GM21381 (cell line): ENCODE measurements at regions not wholly inside any gene's neighbourhood (a gene's known extent, or its start where the extent isn't known, plus 50 kb on each side); places are given as distances from the start of the nearest gene placed in this dataset.
"Not testable (repeated sequence)": the region's sequence is repeated elsewhere in the genome, so short reads cannot be mapped to it uniquely, and the experiment has no call there.

Experiments used
- ATAC-seq: cut with Tn5 transposase; IDR thresholded peaks from one replicate; pipeline ENCODE4 v1.9.1; 2021; ENCODE audit warnings: mild to moderate bottlenecking, moderate library complexity; ENCODE audit not compliant: unreplicated experiment

DNA sequence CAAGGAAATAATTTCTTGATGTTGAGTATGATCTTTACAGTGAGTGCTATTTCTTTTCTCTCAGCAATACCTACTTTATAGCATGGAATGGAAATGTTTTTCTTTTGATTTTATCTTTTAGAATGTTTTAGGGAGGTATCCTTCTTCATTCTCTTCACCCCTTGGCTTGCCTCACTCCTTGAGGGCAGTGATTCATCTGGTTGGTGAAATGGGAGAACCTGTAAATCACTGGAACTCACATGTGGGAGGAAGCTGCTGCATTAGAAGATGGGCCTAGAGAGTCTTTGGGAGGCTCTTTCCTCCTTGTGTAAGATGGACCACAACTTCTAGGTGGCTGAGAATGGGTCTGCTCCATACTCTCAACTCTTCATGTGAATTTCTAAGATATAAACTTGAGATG, 244.8 kb upstream of the SYNCRIP start:
- no peak for ATAC-seq

DNA sequence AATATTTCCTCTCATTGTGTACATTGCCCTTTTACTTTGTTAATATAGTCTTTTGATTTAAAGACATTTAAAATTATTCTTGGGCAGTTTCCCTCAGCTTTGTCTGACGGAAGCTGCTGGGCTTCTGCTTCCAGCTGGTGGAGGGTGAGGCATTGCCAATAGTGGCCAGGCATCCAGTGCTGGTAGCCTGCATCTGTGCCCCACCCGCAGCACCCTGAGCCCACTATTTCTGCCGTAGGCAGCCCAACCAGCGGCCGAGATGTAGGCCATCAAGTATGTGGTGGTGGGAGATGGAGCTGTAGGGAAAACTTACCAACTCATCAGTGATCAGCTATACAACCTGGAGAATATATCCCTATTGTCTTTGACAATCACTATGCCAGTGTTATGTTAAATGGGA, 226.0 kb upstream of the SYNCRIP start:
- no peak for ATAC-seq

DNA sequence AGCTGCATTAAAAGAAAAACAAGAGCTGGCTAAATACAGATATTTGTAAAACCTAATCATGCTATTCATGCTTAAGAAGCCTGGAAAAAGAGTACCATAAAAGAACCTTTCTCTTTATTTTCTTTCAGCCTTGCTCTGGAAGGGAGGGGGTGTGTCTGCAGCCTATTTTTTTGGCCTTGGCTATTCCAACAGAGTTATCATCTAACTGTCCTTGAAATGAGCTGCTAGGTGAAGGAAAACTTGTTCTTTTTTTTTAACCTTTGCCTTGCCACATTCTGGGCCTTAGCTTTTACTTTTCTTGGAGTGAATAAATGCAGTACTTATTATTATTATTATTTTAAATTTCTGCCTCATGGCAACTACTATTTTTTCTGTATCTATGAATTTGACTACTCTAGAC, 224.9 kb upstream of the SYNCRIP start:
- ATAC-seq, result no peak

DNA sequence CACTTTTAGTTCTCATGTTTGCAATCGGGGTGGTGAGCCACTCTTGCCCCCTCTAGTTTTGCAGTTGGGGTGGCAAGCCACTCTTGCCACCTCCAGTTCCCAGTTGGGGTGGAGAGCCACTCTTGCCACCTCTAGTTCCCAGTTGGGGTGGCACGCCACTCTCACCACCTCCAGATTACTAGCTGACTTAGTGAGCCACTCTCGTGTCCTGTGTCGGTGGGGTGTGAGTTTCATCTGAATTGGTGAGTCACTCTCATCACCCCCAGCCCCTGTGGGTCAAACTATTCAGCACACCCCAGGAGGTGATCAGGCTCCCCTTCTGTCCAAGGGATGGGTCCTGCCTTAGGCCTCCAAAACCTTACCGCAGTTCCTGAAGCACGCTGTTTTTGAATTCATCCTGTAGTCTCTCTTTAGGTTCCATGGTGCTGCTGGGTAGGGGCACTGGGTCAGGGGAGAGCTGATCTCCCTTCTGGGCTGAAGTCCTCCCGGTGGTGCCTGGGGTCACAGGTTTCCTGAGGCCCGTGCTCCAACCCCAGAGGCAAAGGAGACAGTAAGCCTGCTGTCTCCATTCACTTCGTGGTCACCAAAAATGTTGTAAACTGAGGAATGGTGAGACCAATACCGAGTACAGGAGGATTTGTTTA, 224.2 kb upstream of the SYNCRIP start:
- ATAC-seq, result no peak

DNA sequence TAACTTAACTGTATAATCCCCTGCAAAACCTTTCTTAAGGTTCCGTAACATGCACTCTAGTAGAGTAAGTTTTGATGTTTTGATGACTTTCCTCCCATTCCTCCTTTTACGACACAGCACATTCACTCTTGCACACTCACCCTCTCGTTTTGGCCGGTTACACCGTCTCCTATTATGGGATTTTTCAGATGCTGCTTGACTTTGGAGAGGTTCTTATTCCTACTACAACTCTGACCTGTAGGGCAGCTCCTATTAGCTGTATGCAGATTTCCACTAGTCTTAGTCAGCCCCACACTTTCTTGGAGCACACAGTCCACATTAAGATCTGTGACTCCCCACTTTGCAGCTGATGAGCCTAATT, 223.7 kb upstream of the SYNCRIP start:
- no peak for ATAC-seq

DNA sequence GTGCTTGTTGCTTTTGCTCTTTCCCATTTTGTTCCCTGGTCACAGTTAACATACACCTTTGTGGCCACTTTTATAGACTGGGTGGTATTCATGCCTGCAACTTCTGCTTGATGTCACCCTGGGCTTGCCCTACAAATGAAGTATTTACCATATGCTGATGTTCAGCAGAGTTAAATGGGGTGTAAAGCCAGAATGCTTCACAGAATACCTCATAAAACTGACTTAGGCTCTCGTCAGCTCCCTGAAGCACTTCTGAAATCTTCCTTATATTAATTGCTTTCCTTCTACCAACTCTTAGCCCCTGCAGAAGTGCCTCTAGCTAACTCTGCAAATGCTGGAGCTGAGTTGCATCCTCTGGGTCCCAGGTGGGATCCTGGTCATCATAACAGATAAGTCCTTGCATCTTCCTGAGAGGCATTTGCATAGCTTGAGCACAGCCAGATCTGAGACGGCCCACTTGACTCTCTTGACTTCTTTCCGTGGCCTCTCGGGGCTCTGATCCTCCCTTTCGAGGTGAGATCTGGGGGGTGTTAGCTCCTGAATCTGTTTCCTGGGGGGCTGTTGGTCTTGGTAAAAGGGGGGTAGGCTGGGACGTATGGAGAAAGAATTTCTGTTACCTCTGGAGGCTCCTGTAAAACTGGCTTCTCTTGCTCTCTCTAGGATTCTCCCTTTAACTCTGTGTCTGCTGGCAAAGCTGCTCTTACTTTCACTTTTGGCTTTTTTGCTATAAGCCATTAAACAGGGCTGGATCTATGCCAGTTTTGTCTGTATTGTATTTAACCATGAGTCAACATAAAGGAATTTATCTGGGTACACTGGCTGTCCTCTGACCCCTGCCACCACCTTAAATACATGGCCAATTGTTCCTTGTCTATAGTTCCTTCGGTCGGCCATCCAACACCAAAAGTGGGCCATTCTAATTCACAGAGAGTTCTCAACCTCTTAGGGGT, 223.0 kb upstream of the SYNCRIP start:
- ATAC-seq, result peak; percentile 65

DNA sequence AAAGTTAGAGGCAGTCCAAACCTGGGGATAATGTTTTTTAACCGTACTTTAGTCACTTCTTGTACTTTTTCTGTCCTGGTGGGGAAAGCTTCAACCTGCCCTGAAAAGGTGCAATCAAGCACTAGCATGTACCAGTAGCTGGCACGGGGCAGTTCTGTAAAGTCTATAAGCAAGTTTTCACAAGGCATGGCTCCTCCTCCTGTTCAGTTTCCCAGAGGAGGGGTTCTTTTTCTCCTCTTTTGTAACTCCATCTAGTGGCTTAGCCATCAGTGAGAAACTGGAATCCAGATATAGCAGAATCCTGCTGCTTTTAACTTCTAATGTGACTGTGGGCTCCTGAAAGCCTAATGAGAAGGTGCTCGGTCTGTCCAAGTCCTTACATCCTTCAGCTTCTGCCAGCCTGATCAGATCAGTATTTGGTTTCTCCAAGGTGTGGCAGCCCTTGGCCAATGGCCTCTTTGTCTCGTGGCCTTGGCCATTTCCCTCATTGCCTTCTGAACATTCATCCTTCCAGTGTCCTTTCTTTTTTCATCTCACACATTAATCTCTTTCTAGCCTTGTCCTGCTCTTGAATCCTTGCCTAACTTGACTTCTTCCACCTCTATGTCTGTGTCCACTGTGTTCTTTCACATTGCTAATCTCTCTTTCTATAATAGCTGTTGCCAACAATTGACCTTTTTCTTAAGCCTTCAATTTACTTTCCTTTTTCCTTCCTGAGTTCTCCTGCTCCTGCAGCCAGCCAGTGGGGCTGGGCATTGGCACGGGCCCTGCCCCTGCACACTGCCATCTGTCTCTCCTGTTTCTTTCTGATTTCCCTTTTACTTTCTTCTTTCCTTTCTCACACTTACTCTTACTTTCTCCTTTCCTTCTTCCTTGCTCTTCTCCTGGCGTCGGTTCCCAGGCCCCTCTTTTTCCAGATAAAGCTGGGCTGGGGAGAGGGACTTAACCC, 222.0 kb upstream of the SYNCRIP start:
- no peak for ATAC-seq

DNA sequence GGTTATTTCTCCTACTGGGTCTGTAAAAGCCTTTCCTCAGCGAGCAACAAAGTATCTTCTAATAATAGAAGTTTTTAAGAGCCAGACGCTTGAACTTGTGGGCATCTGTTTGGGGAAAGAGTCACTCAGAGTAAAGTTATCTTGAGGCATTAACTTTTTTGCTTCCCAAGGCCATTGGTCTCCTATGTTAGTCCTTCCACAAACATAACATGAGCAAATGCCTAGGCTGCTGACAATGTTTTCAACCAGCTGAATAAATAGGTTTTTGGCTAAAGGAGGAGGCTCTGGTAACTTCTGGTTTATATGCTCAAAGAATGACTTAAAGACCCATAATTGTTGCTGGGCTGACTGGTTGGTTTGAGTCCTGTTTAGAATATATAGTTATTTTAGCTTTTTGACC, 213.5 kb upstream of the SYNCRIP start:
- ATAC-seq, result no peak

DNA sequence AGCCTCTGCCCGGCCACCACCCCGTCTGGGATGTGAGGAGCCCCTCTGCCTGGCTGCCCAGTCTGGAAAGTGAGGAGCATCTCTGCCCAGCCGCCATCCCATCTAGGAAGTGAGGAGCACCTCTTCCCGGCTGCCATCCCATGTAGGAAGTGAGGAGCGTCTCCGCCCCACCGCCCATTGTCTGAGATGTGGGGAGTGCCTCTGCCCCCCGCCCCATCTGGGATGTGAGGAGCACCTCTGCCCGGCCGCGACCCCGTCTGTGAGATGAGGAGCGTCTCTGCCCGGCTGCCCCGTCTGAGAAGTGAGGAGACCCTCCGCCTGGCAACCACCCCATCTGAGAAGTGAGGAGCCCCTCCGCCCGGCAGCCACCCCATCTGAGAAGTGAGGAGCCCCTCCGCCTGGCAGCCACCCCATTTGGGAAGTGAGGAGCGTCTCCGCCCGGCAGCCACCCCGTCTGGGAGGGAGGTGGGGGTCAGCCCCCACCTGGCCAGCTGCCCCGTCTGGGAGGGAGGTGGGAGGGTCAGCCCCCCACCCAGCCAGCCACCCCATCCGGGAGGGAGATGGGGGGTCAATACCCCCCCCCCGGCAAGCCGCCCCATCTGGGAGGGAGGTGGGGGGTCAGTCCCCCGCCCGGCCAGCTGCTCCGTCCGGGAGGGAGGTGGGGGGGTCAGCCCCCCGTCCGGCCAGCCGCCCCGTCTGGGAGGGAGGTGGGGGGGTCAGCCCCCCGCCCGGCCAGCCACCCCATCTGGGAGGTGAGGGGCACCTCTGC, 195.8 kb upstream of the SYNCRIP start:
- ATAC-seq, result not testable (repeated sequence)

DNA sequence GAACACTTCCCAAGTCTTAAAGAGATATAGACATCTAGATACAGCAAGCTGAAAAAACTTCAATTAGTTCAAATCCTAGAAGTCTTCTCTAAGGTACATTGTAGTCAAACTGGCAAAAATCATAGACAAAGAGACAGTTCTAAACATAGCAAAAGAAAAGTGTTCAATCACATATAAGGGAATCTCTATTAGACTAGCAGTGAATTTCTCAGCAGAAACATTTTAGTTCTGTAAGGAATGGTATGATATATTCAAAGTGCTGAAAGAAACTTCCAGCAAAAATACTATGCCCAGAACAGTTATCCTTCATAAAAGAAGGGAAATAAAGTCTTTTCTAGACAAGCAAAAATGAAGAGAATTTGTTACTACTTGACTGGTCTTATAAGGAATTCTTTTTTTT, 186.3 kb upstream of the SYNCRIP start:
- no peak for ATAC-seq

DNA sequence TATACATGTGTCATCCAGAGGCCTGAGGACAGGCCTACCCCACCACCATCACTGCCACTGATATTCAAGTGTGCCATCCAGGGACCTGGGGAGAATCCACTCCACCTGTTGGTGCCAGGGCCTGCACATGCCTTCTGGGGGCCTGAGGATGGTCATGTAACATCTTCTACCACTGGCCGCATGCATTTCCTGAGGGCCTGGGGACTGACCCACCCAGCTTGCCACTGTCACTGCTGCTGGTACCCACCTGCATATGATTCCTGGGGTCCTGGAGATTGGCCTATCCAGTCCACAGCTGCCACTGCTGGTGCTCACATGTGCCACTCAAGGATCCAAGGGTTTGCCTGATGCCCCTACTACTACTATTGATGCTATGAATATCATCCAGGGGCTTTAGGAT, 184.3 kb upstream of the SYNCRIP start:
- no peak for ATAC-seq

DNA sequence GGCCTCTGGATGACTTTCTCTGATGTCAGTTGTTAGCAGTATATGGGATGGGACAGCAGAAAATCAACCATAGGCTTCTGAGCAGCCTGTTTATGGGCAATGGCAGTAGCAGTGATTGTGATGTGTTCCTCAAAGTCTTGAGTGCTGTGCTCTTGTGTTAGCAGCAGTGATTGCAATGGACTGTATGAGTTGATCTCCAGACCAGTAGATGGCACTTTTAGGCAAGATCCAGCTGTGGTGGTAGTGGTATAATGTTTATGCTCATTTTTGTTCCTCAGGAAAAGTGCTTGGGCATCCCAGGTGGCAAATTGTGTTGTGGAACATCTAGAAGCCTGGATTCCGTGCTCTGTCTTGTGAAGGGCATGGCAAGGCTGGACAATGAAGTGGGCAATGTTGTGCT, 181.6 kb upstream of the SYNCRIP start:
- no peak for ATAC-seq

DNA sequence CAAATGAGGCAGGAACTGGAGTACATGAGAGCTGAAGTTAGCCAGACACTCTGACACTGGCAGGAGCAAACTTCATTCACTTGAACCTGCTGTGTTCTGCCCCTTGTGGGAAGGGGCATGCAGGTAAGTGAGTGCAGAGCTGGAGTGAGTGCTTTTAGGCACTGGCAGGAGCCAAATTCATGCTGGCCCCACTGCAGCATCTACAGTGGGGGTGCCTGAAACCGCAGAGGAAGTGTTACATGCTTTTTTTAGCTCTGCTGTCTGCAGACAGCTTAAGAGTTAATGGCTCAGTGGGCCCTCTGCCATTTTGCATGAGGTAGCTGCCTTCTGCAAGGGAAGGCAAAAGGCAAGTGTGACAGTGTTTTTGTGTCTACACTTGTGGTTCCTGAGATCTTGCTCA, 167.9 kb upstream of the SYNCRIP start:
- no peak for ATAC-seq

DNA sequence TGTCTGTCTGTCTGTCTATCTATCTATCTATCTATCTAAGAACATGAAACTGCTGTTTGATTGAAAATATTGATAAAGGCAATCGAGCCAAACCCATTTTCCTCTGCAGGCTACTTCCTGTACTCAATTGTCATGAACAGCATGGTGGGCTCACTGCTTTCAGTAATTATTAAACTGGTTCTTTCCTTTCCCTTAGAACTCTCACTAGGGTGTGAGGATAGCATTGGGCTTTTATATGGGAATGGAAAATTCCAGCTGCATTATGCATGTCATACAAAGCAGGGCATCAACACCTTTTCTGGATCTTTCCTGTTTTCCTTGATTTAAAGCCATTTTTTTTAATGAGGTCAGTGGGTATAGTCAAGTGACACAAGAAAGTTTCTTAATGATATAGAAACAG, 161.0 kb upstream of the SYNCRIP start:
- ATAC-seq, result no peak

DNA sequence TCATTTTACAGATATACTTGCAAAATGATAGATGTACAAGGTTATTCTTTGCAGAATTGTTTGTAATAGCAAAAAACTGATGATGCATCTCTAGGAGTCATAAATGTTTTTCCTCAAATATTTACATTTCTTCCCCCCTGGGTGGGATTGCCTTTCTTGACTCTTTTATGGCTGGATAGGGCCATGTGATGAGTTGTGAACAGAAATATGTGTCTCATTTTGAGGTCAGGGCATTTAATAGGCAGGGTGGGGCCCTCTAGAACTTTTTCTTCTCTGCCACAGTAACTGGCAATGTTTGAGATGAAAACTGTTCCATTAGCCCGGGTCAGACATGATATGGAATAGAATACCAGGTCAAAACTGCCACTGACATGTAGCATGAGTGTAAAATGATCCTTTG, 159.5 kb upstream of the SYNCRIP start:
- ATAC-seq, result no peak

DNA sequence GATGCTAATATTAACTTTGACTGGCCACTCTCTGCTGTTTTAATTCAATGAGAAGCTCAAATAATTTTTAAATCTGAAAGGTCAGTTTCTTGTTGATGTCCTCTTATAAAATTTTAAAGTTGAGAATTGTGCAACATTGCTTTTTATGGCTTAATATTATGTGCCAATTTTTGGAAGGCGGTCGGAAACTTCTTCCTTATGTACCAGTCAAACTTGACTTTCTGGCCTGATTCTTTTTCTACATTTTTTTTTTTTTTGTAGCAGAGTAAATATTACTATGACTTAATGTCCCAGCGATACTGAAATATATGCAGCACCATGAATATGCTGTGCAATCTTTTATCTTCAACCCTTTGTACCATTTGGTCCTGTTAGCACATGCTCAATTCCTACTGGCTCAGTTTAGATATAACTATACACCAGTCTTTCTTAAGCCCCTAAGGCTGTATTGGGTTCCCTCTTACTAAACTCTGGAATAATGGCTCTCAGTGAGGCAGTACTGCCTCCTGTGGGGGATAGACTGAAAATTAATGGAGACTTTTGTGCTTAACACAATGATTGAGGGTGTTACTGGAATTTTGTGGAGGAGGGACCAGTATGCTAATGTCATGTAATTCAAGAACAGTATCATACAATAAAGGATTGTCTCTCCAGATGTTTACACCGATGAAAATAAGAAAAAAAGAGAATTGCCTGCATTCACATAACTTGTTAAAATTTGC, 156.4 kb upstream of the SYNCRIP start:
- no peak for ATAC-seq

DNA sequence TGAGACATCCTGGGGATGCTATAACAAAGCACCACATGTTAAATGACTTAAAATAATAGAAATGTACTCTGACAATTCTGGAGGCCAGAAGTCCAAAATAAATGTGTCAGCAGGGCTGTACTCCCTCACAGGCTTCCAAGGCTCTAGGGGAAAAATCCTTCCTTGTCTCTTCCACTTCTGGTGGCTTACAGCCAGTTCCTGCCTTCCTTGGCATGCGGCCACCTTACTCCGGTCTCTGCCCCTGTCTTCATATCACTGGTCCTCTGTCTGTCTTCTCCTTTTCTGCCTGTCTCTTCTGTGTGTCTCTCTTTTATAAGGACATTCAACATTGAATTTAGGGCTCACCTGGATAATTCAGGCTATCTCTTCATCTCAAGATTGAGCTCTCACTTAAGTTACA, 155.3 kb upstream of the SYNCRIP start:
- ATAC-seq, result no peak

DNA sequence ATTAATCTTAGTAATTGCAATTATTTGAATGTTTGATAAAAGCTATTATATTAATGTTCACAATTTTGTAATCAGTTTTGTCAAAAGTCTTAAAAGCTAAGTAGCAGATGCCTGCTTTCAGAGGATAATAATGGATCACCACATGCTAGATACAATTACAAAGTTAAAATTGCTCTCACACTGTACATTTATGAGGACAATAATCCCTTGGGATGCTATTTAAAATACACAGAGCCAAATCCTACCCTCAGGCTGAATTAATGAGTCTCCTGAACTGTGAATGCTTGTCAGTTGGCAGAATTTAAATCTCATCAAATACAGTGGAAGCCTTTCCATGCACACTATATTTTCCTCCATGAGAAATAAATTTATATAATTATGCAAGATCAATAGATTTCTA, 153.3 kb upstream of the SYNCRIP start:
- no peak for ATAC-seq

DNA sequence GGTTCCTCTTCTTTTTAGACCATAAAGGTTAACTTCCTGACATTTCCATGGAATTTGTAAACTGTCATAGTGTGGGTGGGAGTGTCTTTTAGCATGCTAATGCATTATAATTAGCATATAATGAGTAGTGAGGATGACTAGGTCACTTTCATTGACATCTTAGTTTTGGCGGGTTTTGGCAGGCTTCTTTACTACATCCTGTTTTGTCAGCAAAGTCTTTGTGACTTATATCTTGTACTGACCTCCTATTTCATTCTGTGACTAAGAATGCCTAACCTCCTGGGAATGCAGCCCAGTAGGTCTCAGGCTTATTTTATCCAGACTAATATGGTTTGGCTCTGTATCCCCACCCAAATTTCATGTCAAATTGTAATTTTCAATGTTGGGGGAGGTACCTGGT, 149.6 kb upstream of the SYNCRIP start:
- ATAC-seq, result no peak

DNA sequence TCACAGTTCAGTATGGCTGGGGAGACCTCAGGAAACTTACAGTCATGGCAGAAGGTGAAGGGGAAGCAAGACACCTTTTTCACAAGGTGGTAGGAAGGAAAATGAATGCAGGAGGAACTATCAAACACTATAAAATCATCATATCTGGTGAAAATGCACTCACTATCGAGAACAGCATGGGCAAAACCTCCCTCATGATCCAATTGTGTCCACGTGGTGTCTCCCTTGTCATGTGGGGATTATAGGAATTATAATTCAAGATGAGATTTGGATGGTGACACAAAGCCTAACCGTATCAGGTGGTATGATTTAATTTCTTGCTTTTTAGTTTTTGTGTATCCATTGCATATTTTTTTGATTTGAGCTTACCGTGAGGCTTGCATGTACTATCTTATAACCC, 133.2 kb upstream of the SYNCRIP start:
- ATAC-seq, result no peak
